ENCODE measurements at regions not wholly inside any gene's neighbourhood (a gene's known extent, or its start where the extent isn't known, plus 50 kb on each side); places are given as distances from the start of the nearest gene placed in this dataset.
"Not testable (repeated sequence)": the region's sequence is repeated elsewhere in the genome, so short reads cannot be mapped to it uniquely, and the experiment has no call there.

GRCh38 chr2:4135765-4136164 lies 432.4 kb downstream of the DCDC2C start:
- no peak for DNase-seq (ENCODE audit: low read depth)

GRCh38 chr2:4139316-4139715 lies 435.9 kb downstream of the DCDC2C start:
- DNase-seq (ENCODE audit: low read depth), result no peak

- no peak for DNase-seq (ENCODE audit: low read depth)
Measured at GRCh38 chr2:4139731-4140130, 436.4 kb downstream of the DCDC2C start.

- no peak for DNase-seq (ENCODE audit: low read depth)
Measured at GRCh38 chr2:4140281-4140970, 437.1 kb downstream of the DCDC2C start.

- DNase-seq (ENCODE audit: low read depth), result no peak
Measured at GRCh38 chr2:4144731-4145130, 441.4 kb downstream of the DCDC2C start.

GRCh38 chr2:4151521-4151920 lies 448.1 kb downstream of the DCDC2C start:
- no peak for DNase-seq (ENCODE audit: low read depth)

- DNase-seq (ENCODE audit: low read depth), result no peak
Measured at GRCh38 chr2:4152051-4152450, 448.7 kb downstream of the DCDC2C start.

- no peak for DNase-seq (ENCODE audit: low read depth)
Measured at GRCh38 chr2:4168834-4169233, 465.5 kb downstream of the DCDC2C start.

- no peak for DNase-seq (ENCODE audit: low read depth)
Measured at GRCh38 chr2:4174796-4175195, 471.4 kb downstream of the DCDC2C start.

- DNase-seq (ENCODE audit: low read depth), result no peak
Measured at GRCh38 chr2:4175343-4175742, 472.0 kb downstream of the DCDC2C start.

GRCh38 chr2:4180631-4181030 lies 477.3 kb downstream of the DCDC2C start:
- no peak for DNase-seq (ENCODE audit: low read depth)

- no peak for DNase-seq (ENCODE audit: low read depth)
Measured at GRCh38 chr2:4181062-4181461, 477.7 kb downstream of the DCDC2C start.

- DNase-seq (ENCODE audit: low read depth), result no peak
Measured at GRCh38 chr2:4188561-4188960, 485.2 kb downstream of the DCDC2C start.

- no peak for DNase-seq (ENCODE audit: low read depth)
Measured at GRCh38 chr2:4190548-4190947, 487.2 kb downstream of the DCDC2C start.

GRCh38 chr2:4192119-4192518 lies 488.7 kb downstream of the DCDC2C start:
- DNase-seq (ENCODE audit: low read depth), result no peak

- no peak for DNase-seq (ENCODE audit: low read depth)
Measured at GRCh38 chr2:4214444-4215205, 511.2 kb downstream of the DCDC2C start.

GRCh38 chr2:4217737-4218136 lies 514.4 kb downstream of the DCDC2C start:
- no peak for DNase-seq (ENCODE audit: low read depth)

- no peak for DNase-seq (ENCODE audit: low read depth)
Measured at GRCh38 chr2:4219101-4219500, 515.7 kb downstream of the DCDC2C start.

- no peak for DNase-seq (ENCODE audit: low read depth)
Measured at GRCh38 chr2:4219571-4219970, 516.2 kb downstream of the DCDC2C start.

- DNase-seq (ENCODE audit: low read depth), result no peak
Measured at GRCh38 chr2:4221434-4221833, 518.1 kb downstream of the DCDC2C start.

- DNase-seq (ENCODE audit: low read depth), result no peak
Measured at GRCh38 chr2:4221845-4222244, 518.5 kb downstream of the DCDC2C start.

GRCh38 chr2:4244422-4244821 lies 541.0 kb downstream of the DCDC2C start:
- not testable (repeated sequence) for DNase-seq (ENCODE audit: low read depth)

- DNase-seq (ENCODE audit: low read depth), result no peak
Measured at GRCh38 chr2:4246364-4247131, 543.2 kb downstream of the DCDC2C start.
